A549 (cell line): ENCODE measurements at regions not wholly inside any gene's neighbourhood (a gene's known extent, or its start where the extent isn't known, plus 50 kb on each side); places are given as distances from the start of the nearest gene placed in this dataset.

Experiments
- ATAC-seq, 2 experiments: fragments of 200-7000 bp in 1 of 2; fragments of >200 bp in 1 of 2; cut with Nextera tagmentation in 1 of 2; cut with Tn5 transposase in 1 of 2; 3 replicates each; pipeline versions ENCODE4 v1.8.0 to v1.9.1; 2018 to 2020; ENCODE audit warnings: mild to moderate bottlenecking in 1 of 2, moderate library complexity in 1 of 2
- CTCF ChIA-PET: fragments of 300-600 bp; sonication (Branson Sonifier 250); formaldehyde crosslinking; extraction: SDS; loops from one replicate; lab custom pipeline; 2021; ENCODE audit warnings: antibody characterized with exemption, inconsistent platforms; lab: Yijun Ruan, JAX
- POLR2A ChIA-PET: fragments of 350-600 bp; formaldehyde crosslinking; extraction: SDS; loops from one replicate; lab custom pipeline; 2021; ENCODE audit warnings: antibody characterized with exemption, inconsistent platforms; lab: Yijun Ruan, JAX
- DNase-seq, 2 experiments: peaks; one replicate each; pipeline versions ENCODE4 v3.0.0 to v3.0.0-alpha.2; 2011 to 2016; ENCODE audit warnings: low read depth in 1 of 2, low spot score in 1 of 2
- FAIRE-seq: peaks from 2 replicates; lab custom pipeline; 2011; peaks lifted over from hg19 to GRCh38; lab: Jason Lieb, UNC
- H3K27ac ChIP-seq, 2 experiments: fragments of >200 bp; sonication (Bioruptor Twin); formaldehyde crosslinking; 3 replicates each; pipeline ENCODE4 v1.5.1; 2016 to 2017
- H3K4me1 ChIP-seq: fragments of >200 bp; sonication (Bioruptor Twin); formaldehyde crosslinking; 3 replicates; pipeline ENCODE4 v1.6.1; 2016
- H3K4me2 ChIP-seq: fragments of >200 bp; sonication (Bioruptor Twin); formaldehyde crosslinking; 3 replicates; pipeline ENCODE4 v1.6.1; 2016
- H3K4me3 ChIP-seq: fragments of >200 bp; sonication (Bioruptor Twin); formaldehyde crosslinking; 3 replicates; pipeline ENCODE4 v1.5.1; 2016
- H3K9me3 ChIP-seq: fragments of >200 bp; sonication (Bioruptor Twin); formaldehyde crosslinking; 3 replicates; pipeline ENCODE4 v1.6.1; 2016
- BHLHE40 ChIP-seq: IDR thresholded peaks from 2 replicates; pipeline ENCODE4 v1.6.1; 2012; ENCODE audit warnings: low read depth, low read length, inconsistent platforms
- CBX2 ChIP-seq: fragments of 200-600 bp; sonication (generic); IDR thresholded peaks from 2 replicates; pipeline ENCODE4 v1.6.1; 2016; ENCODE audit warnings: low read depth, mild to moderate bottlenecking, borderline replicate concordance
- CBX8 ChIP-seq: fragments of 200-600 bp; sonication (generic); IDR thresholded peaks from 2 replicates; pipeline ENCODE4 v1.6.1; 2016
- CEBPB ChIP-seq, 2 experiments: fragments of >200 bp in 1 of 2; sonication (Bioruptor Twin) in 1 of 2; formaldehyde crosslinking in 1 of 2; IDR thresholded peaks; 2 replicates each; pipeline ENCODE4 v1.6.1; 2012 to 2016
- EHMT2 ChIP-seq: fragments of 200-600 bp; sonication (generic); IDR thresholded peaks from 2 replicates; pipeline ENCODE4 v1.6.1; 2016; ENCODE audit warnings: antibody characterized with exemption, low read depth, mild to moderate bottlenecking, moderate library complexity
- EP300 ChIP-seq, 2 experiments: fragments of >200 bp; sonication (Bioruptor Twin); formaldehyde crosslinking; IDR thresholded peaks; 2 replicates in 1 of 2; 3 replicates in 1 of 2; pipeline ENCODE4 v1.6.1; 2016 to 2017
- HOXB5 ChIP-seq: fragments of 250-450 bp; sonication (Bioruptor Pico); IDR thresholded peaks from 2 replicates; pipeline ENCODE4 v1.5.0; 2020; ENCODE audit warnings: mild to moderate bottlenecking, moderate library complexity
- JUN ChIP-seq, 2 experiments: fragments of >200 bp; sonication (Bioruptor Twin); formaldehyde crosslinking; IDR thresholded peaks; 2 replicates in 1 of 2; 3 replicates in 1 of 2; pipeline ENCODE4 v1.6.1; 2016 to 2017
- JUNB ChIP-seq: fragments of >200 bp; sonication (Bioruptor Twin); formaldehyde crosslinking; IDR thresholded peaks from 2 replicates; pipeline ENCODE4 v1.6.1; 2016
- MAFK ChIP-seq: fragments of 450-650 bp; IDR thresholded peaks from 2 replicates; pipeline ENCODE4 v1.6.1; 2014; ENCODE audit not compliant: partially characterized antibody
- MAZ ChIP-seq: fragments of 150-350 bp; IDR thresholded peaks from 2 replicates; pipeline ENCODE4 v1.6.1; 2014; ENCODE audit warnings: antibody characterized with exemption, low read depth, low read length, borderline replicate concordance
- NFE2L2 ChIP-seq: fragments of 150-350 bp; conservative IDR thresholded peaks from 2 replicates; pipeline ENCODE4 v1.6.1; 2014; ENCODE audit warnings: low read length
- NPAS2 ChIP-seq: fragments of 250-450 bp; sonication (Bioruptor Pico); IDR thresholded peaks from 2 replicates; pipeline ENCODE4 v1.8.0; 2022; ENCODE audit warnings: mild to moderate bottlenecking, moderate library complexity, borderline replicate concordance
- NR3C1 ChIP-seq: fragments of >200 bp; sonication (Bioruptor Twin); formaldehyde crosslinking; IDR thresholded peaks from 3 replicates; pipeline ENCODE4 v1.6.1; 2017
- POLR2AphosphoS2 ChIP-seq: conservative IDR thresholded peaks from 2 replicates; pipeline ENCODE4 v1.6.1; 2012; ENCODE audit warnings: low read length, improper control_type of control experiment, inconsistent platforms
- RFX5 ChIP-seq: fragments of 450-650 bp; IDR thresholded peaks from 2 replicates; pipeline ENCODE4 v1.7.1; 2014; ENCODE audit warnings: antibody characterized with exemption, mild to moderate bottlenecking, moderate library complexity
- RNF2 ChIP-seq: fragments of 200-600 bp; sonication (generic); IDR thresholded peaks from 2 replicates; pipeline ENCODE4 v1.6.1; 2016; ENCODE audit warnings: low read depth, mild to moderate bottlenecking, antibody characterized with exemption, moderate library complexity, borderline replicate concordance
- TFCP2L1 ChIP-seq: fragments of 250-450 bp; sonication (Bioruptor Pico); IDR thresholded peaks from 2 replicates; pipeline ENCODE4 v1.5.0; 2021; ENCODE audit warnings: mild to moderate bottlenecking
- ZSCAN20 ChIP-seq: fragments of 250-450 bp; sonication (Bioruptor Pico); IDR thresholded peaks from 2 replicates; pipeline ENCODE4 v1.8.0; 2022; ENCODE audit warnings: mild to moderate bottlenecking, moderate library complexity
- WGBS: methylation state at CpG from one replicate; pipeline ENCODE4 v1.1.6; 2017; ENCODE audit errors: missing lambda C conversion rate; 5-methylcytosine and 5-hydroxymethylcytosine counted together
- TF ChIP-seq, protein P1 (sequence below): IDR thresholded peaks from 2 replicates; pipeline ENCODE4 v1.6.1; 2012
- TF ChIP-seq, protein P2 (sequence below): fragments of 200-600 bp; sonication (generic); IDR thresholded peaks from 2 replicates; pipeline ENCODE4 v1.6.1; 2016; ENCODE audit warnings: antibody characterized with exemption, mild to moderate bottlenecking, moderate library complexity

DNA sequence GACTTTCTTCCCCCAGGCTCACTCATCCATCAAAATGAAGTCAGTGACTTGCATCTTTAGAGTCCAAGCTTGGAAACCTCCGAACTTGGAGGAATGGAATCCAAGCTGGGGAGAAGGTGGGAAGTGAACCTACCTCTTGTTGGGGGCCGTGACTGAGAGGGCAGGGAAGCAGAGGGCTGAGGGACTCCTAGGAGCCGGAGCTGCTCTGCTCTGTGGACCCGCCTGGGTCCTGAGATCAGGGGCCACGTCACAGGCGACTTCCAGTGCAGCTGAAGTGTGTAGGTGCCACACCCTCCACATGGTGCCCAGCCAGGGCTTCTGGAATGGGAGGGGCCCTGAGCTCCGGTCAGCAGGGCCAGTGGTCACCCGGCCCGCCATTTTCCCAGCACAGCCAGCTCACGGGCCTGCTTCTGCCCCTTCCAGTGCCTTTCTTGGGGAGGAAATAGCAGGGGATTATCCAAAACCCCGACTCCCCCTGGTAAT lies 63.4 kb upstream of the OTOS start (continued):
- TF ChIP-seq EHMT2 (no peak), CBX8 (no peak), RNF2 (no peak), NR3C1 (no peak), EP300 (IDR thresholded peaks at IDR 0.05) (no peak), CBX2 (no peak), TFCP2L1 (CRISPR knock-in tag) (no peak), NFE2L2 (no peak)

DNA sequence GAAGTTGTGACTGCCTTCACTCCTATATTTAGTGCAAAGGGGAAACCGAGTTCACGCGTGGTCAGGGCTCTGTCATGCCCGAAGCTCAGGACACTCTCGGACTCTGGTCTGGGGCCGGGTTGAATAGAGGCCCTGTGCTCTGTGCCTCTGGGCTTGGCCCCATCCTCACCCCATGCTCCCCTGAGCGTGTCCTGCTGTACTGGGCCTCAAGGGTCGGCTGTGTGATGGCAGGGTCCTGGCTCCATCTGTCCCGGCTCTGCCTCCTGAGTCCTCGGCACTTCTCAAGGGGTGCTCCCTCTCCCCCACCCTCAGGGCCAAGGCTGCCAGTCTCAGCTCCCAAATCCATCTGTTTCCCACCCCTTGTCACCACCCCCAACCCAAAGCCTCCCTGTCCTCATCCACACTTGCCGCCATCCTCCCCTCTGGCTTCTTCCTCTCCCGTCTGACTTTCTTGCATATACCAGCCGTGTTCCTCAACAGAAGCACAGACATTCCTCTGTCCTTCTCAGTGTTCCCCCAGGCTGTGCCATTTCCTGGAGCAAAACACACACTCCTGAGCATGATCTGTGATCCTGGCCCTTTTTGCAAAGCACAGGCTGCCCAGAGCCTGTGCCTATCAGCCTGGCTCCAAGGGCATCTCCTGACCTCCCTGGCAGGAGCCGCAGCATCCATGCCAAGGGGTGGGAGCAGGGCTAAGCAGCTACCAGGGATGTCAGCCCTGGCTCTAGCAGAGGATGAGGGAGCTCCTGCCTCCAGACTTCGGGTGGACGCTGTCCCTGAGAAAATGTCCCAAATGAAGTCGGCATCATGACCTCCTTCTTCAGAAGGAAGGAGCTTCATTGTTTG lies 64.2 kb upstream of the OTOS start:
- Histone ChIP-seq H3K4me2 (no peak overlapping the region), H3K4me1 (no peaks in the 10 kb centered on the region; the same call in 2 of the 3 replicates), H3K9me3 (peaks cover 8% of the 10 kb centered on the region; the same call in 2 of the 3 replicates), H3K27ac (no peak overlapping the region), H3K4me3 (no peak overlapping the region)
- ATAC-seq (no peak; a peak in 1 of 6 replicates), DNase-seq (no peak), FAIRE-seq (no peak)
- TF ChIP-seq CEBPB (IDR thresholded peaks at IDR 0.05) = no peak
- TF ChIP-seq, protein P1, sequence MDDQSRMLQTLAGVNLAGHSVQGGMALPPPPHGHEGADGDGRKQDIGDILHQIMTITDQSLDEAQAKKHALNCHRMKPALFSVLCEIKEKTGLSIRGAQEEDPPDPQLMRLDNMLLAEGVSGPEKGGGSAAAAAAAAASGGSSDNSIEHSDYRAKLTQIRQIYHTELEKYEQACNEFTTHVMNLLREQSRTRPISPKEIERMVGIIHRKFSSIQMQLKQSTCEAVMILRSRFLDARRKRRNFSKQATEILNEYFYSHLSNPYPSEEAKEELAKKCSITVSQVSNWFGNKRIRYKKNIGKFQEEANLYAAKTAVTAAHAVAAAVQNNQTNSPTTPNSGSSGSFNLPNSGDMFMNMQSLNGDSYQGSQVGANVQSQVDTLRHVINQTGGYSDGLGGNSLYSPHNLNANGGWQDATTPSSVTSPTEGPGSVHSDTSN = no peak
- no peak for TF ChIP-seq ZSCAN20 (CRISPR knock-in tag)
- TF ChIP-seq HOXB5 (CRISPR knock-in tag) = no peak
- no peak for TF ChIP-seq JUN (IDR thresholded peaks at IDR 0.05)
- TF ChIP-seq, protein P2, sequence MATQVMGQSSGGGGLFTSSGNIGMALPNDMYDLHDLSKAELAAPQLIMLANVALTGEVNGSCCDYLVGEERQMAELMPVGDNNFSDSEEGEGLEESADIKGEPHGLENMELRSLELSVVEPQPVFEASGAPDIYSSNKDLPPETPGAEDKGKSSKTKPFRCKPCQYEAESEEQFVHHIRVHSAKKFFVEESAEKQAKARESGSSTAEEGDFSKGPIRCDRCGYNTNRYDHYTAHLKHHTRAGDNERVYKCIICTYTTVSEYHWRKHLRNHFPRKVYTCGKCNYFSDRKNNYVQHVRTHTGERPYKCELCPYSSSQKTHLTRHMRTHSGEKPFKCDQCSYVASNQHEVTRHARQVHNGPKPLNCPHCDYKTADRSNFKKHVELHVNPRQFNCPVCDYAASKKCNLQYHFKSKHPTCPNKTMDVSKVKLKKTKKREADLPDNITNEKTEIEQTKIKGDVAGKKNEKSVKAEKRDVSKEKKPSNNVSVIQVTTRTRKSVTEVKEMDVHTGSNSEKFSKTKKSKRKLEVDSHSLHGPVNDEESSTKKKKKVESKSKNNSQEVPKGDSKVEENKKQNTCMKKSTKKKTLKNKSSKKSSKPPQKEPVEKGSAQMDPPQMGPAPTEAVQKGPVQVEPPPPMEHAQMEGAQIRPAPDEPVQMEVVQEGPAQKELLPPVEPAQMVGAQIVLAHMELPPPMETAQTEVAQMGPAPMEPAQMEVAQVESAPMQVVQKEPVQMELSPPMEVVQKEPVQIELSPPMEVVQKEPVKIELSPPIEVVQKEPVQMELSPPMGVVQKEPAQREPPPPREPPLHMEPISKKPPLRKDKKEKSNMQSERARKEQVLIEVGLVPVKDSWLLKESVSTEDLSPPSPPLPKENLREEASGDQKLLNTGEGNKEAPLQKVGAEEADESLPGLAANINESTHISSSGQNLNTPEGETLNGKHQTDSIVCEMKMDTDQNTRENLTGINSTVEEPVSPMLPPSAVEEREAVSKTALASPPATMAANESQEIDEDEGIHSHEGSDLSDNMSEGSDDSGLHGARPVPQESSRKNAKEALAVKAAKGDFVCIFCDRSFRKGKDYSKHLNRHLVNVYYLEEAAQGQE = no peak
- no peak for TF ChIP-seq RNF2
- WGBS = 66% methylated on average over 16 of the region's 17 CpGs
- ChIA-PET CTCF (interaction anchor here (0.8 to 2.1 kb wide), 9 partner anchors 11 to 234 kb away, joined by 3 to 13 read pairs (median 4); no protein-coding TSS in a partner anchor), POLR2A (no interaction called here)

DNA sequence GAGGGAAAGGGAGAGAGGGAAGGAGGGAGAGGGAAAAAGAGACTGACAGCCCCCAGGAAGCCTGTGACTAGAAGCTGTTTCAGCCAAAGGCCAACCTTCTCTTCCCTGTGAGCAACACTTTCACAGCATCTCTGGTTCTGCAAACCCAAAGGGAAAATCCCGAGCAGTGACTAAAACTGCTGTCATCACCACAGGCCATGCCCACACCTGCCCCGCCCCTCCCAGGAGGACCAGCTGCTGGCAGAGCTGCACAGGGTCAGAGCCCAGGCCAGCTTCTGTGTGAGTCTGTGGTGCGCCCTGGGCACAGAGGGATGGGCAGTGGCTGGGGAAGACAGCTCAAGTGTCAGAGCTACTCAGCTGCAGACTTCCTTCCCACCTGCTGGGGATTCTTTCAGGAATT lies 64.9 kb upstream of the OTOS start:
- ATAC-seq = peak; percentile 78
- 0% methylated on average over 3 of the region's 3 CpGs for WGBS
- no peak for FAIRE-seq

More for the DNA sequence above, 64.9 kb upstream of the OTOS start:
- POLR2A ChIA-PET = no interaction called here
- TF ChIP-seq MAZ (no peak), POLR2AphosphoS2 (no peak), EHMT2 (no peak), NPAS2 (no peak), JUN (IDR thresholded peaks at IDR 0.05) (no peak), CBX2 (no peak), MAFK (no peak), JUNB (no peak), RFX5 (no peak), BHLHE40 (no peak)
- Histone ChIP-seq H3K4me3 (no peak overlapping the region), H3K27ac (no peak overlapping the region), H3K9me3 (peaks cover 8% of the 10 kb centered on the region; the same call in 2 of the 3 replicates), H3K4me1 (no peaks in the 10 kb centered on the region; the same call in 2 of the 3 replicates), H3K4me2 (no peak overlapping the region)
- CTCF ChIA-PET = interaction anchor here (1.3 to 2.1 kb wide), 6 partner anchors 9 to 233 kb away, joined by 3 to 13 read pairs (median 4); no protein-coding TSS in a partner anchor
- DNase-seq = peak; percentile 45 to 46
